SK-N-SH (cell line): ENCODE measurements at regions not wholly inside any gene's neighbourhood (a gene's known extent, or its start where the extent isn't known, plus 50 kb on each side); places are given as distances from the start of the nearest gene placed in this dataset.

Source experiments
- CTCF ChIA-PET: fragments of 300-600, 350-600 bp; formaldehyde crosslinking; extraction: SDS; loops from one replicate; lab custom pipeline; 2021; lab: Yijun Ruan, JAX
- POLR2A ChIA-PET: fragments of 350-600 bp; sonication (Branson Sonifier 250); formaldehyde crosslinking; extraction: SDS; loops from one replicate; lab custom pipeline; 2020; ENCODE audit warnings: antibody characterized with exemption, inconsistent platforms; lab: Yijun Ruan, JAX
- DNase-seq: peaks from one replicate; pipeline ENCODE4 v3.0.0; 2012
- H2AFZ ChIP-seq: fragments of 200-600 bp; sonication (generic); 2 replicates; pipeline ENCODE4 v1.8.1; 2016; ENCODE audit warnings: antibody characterized with exemption, mild to moderate bottlenecking, low read depth
- H3F3A ChIP-seq: fragments of 200-600 bp; sonication (generic); replicated peaks from 2 replicates; pipeline ENCODE3; 2016; ENCODE audit warnings: antibody characterized with exemption, mild to moderate bottlenecking; ENCODE audit not compliant: insufficient read depth
- H3K27ac ChIP-seq, 2 experiments: fragments of 200-500 bp in 1 of 2; fragments of 200-600 bp in 1 of 2; sonication (Bioruptor generic) in 1 of 2; sonication (generic), shearing (Covaris generic) in 1 of 2; 2 replicates each; pipeline versions ENCODE4 v1.5.1 to v1.6.1; 2014 to 2016; ENCODE audit warnings: low read depth in 2 of 2, inconsistent platforms in 1 of 2, low read length in 1 of 2, mild to moderate bottlenecking in 1 of 2, mixed read lengths in 1 of 2
- H3K27me3 ChIP-seq: fragments of 200-600 bp; sonication (generic), shearing (Covaris generic); 2 replicates; pipeline ENCODE4 v1.6.1; 2016; ENCODE audit warnings: mixed run types; ENCODE audit not compliant: insufficient read depth
- H3K36me3 ChIP-seq, 2 experiments: fragments of 200-500 bp in 1 of 2; fragments of 200-600 bp in 1 of 2; sonication (Bioruptor generic) in 1 of 2; sonication (generic) in 1 of 2; replicated peaks in 1 of 2; 2 replicates each; pipeline versions ENCODE3 to v1.5.1; 2014 to 2016; ENCODE audit warnings: low read length in 1 of 2, mild to moderate bottlenecking in 1 of 2; ENCODE audit not compliant: insufficient read depth in 2 of 2, control insufficient read depth in 1 of 2
- H3K4me1 ChIP-seq, 2 experiments: fragments of 200-500 bp in 1 of 2; fragments of 200-600 bp in 1 of 2; sonication (Bioruptor generic) in 1 of 2; sonication (generic), shearing (Covaris generic) in 1 of 2; 2 replicates each; pipeline versions ENCODE4 v1.5.1 to v1.6.1; 2014 to 2016; ENCODE audit warnings: low read depth in 1 of 2, low read length in 1 of 2, mixed run types in 1 of 2; ENCODE audit not compliant: insufficient read depth in 2 of 2, control insufficient read depth in 1 of 2
- H3K4me2 ChIP-seq: fragments of 200-600 bp; sonication (generic), shearing (Covaris generic); 2 replicates; pipeline ENCODE4 v1.6.1; 2017; ENCODE audit warnings: mixed run types
- H3K4me3 ChIP-seq, 2 experiments: fragments of 200-500 bp in 1 of 2; fragments of 200-600 bp in 1 of 2; sonication (Bioruptor generic) in 1 of 2; sonication (generic), shearing (Covaris generic) in 1 of 2; 2 replicates each; pipeline versions ENCODE4 v1.5.1 to v1.8.1; 2014 to 2016; ENCODE audit warnings: low read depth in 2 of 2, inconsistent platforms in 1 of 2, low read length in 1 of 2, mild to moderate bottlenecking in 1 of 2, mixed read lengths in 1 of 2, moderate library complexity in 1 of 2
- H3K79me2 ChIP-seq: fragments of 200-600 bp; sonication (generic); 2 replicates; pipeline ENCODE4 v1.8.1; 2017; ENCODE audit warnings: mild to moderate bottlenecking; ENCODE audit not compliant: insufficient read depth
- H3K9ac ChIP-seq: fragments of 200-600 bp; sonication (generic); 2 replicates; pipeline ENCODE4 v1.6.1; 2017; ENCODE audit warnings: mixed run types
- H3K9me2 ChIP-seq: fragments of 200-600 bp; sonication (generic); 2 replicates; pipeline ENCODE4 v1.6.1; 2017; ENCODE audit warnings: mixed run types
- H3K9me3 ChIP-seq: fragments of 200-600 bp; sonication (generic); 2 replicates; pipeline ENCODE4 v1.6.1; 2017; ENCODE audit warnings: mixed run types, mild to moderate bottlenecking, moderate library complexity
- H4K20me1 ChIP-seq: fragments of 200-600 bp; sonication (generic); 2 replicates; pipeline ENCODE4 v1.6.1; 2017; ENCODE audit warnings: mild to moderate bottlenecking, mixed run types; ENCODE audit not compliant: insufficient read depth
- ELF1 ChIP-seq: IDR thresholded peaks from 2 replicates; pipeline ENCODE4 v1.4.0; 2012
- EP300 ChIP-seq, 2 experiments: IDR thresholded peaks; 2 replicates each; pipeline versions ENCODE4 v1.4.0 to v1.6.1; 2012; ENCODE audit warnings: borderline replicate concordance in 1 of 2, low read depth in 1 of 2, low read length in 1 of 2
- FOXJ3 ChIP-seq: sonication (generic); formaldehyde crosslinking; IDR thresholded peaks from 2 replicates; pipeline ENCODE4 v1.5.1; 2020; ENCODE audit warnings: mild to moderate bottlenecking, missing genetic modification reagents
- MXI1 ChIP-seq: IDR thresholded peaks from 2 replicates; pipeline ENCODE4 v1.6.1; 2012; ENCODE audit warnings: mild to moderate bottlenecking, low read depth, low read length, improper control_type of control experiment
- NFIC ChIP-seq: IDR thresholded peaks from 2 replicates; pipeline ENCODE4 v1.4.0; 2012; ENCODE audit warnings: borderline replicate concordance
- NRF1 ChIP-seq: IDR thresholded peaks from 2 replicates; pipeline ENCODE4 v1.6.1; 2012; ENCODE audit warnings: low read depth, mild to moderate bottlenecking, low read length
- RAD21 ChIP-seq: IDR thresholded peaks from 2 replicates; pipeline ENCODE4 v1.6.1; 2012; ENCODE audit warnings: mild to moderate bottlenecking, low read length
- REST ChIP-seq: IDR thresholded peaks from 2 replicates; pipeline ENCODE4 v1.6.1; 2012; ENCODE audit warnings: mild to moderate bottlenecking, low read depth, low read length, moderate library complexity
- RXRA ChIP-seq: IDR thresholded peaks from 2 replicates; pipeline ENCODE4 v1.4.0; 2012; ENCODE audit warnings: low read depth, mild to moderate bottlenecking, borderline replicate concordance
- SMC3 ChIP-seq: IDR thresholded peaks from 2 replicates; pipeline ENCODE4 v1.6.1; 2012; ENCODE audit warnings: low read depth, low read length, improper control_type of control experiment
- TAF1 ChIP-seq: IDR thresholded peaks from 2 replicates; pipeline ENCODE4 v1.6.1; 2012; ENCODE audit warnings: low read depth, mild to moderate bottlenecking, low read length, moderate library complexity, borderline replicate concordance
- TCF12 ChIP-seq: IDR thresholded peaks from 2 replicates; pipeline ENCODE4 v1.4.0; 2012
- USF2 ChIP-seq: fragments of 150-350 bp; IDR thresholded peaks from 2 replicates; pipeline ENCODE4 v1.6.1; 2017; ENCODE audit warnings: antibody characterized with exemption, low read length, low read depth, borderline replicate concordance
- YY1 ChIP-seq: IDR thresholded peaks from 2 replicates; pipeline ENCODE4 v1.4.0; 2012; ENCODE audit warnings: low read depth, mild to moderate bottlenecking
- ZBTB33 ChIP-seq: IDR thresholded peaks from 2 replicates; pipeline ENCODE4 v1.4.0; 2012; ENCODE audit warnings: low read depth, borderline replicate concordance
- WGBS: methylation state at CpG from one replicate; pipeline ENCODE4 v1.1.6; 2017; ENCODE audit warnings: low lambda C conversion rate; 5-methylcytosine and 5-hydroxymethylcytosine counted together
- TF ChIP-seq, protein P1 (sequence below): IDR thresholded peaks from 2 replicates; pipeline ENCODE4 v1.4.0; 2012; ENCODE audit warnings: low read depth
- TF ChIP-seq, protein P2 (sequence below): IDR thresholded peaks from 2 replicates; pipeline ENCODE4 v1.4.0; 2012; ENCODE audit warnings: low read depth, borderline replicate concordance
- TF ChIP-seq, protein P3 (sequence below): IDR thresholded peaks from 2 replicates; pipeline ENCODE4; 2012

DNA sequence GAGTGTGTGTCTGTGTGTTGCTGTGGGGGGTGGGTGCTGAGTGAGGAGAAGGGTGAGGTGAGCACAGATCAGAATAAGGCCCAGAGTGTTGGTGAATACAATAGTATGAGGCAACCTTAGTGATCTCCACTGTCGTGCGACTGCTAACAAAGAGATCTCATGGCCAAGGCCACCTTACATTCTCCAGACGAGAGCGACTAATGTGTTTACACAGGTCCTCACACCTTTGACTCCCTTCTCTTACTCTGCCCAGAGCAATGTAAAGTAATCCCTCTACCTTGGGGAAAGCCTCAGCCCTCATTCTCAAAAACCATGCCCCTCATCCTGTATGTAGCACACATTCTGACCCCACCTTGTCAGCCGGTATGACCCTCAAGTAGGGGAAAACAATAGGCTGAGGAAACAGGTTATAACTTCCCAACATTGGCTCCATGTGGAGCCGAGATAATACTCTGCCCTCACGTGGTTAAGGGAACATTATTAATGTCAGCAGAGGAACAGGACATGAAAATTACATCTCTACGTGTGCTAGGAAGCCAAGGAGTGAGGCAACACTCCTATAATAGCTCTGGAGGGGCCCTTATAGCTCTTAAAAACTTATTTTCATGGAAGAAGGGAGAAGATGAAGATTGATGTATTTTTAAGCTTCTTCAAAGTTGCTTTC lies 323.0 kb upstream of the NT5C1B start:
- Histone ChIP-seq H3K9me2 (no peaks in the 10 kb centered on the region), H3K36me3 (no peaks in the 10 kb centered on the region), H3K27me3 (no peaks in the 10 kb centered on the region), H3K9ac (no peak overlapping the region), H3K4me2 (no peak overlapping the region), H2AFZ (no peak overlapping the region), H3K4me1 (no peaks in the 10 kb centered on the region), H3K4me3 (no peak overlapping the region), H3K27ac (no peak overlapping the region), H3K79me2 (no peaks in the 10 kb centered on the region), H3K9me3 (no peaks in the 10 kb centered on the region), H4K20me1 (no peaks in the 10 kb centered on the region), H3F3A (peaks cover 3% of the 10 kb centered on the region)
- ChIA-PET CTCF (no interaction called here), POLR2A (no interaction called here)
- no peak for DNase-seq
- 80% methylated on average over 8 of the region's 8 CpGs for WGBS
- TF ChIP-seq RXRA = no peak
- no peak for TF ChIP-seq ZBTB33
- TF ChIP-seq REST = no peak
- no peak for TF ChIP-seq FOXJ3
- no peak for TF ChIP-seq NRF1
- no peak for TF ChIP-seq SMC3
- TF ChIP-seq TAF1 = no peak
- TF ChIP-seq TCF12 = no peak
- TF ChIP-seq, protein P1, sequence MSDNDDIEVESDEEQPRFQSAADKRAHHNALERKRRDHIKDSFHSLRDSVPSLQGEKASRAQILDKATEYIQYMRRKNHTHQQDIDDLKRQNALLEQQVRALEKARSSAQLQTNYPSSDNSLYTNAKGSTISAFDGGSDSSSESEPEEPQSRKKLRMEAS = no peak
- TF ChIP-seq MXI1 = no peak
- no peak for TF ChIP-seq ELF1
- no peak for TF ChIP-seq RAD21
- TF ChIP-seq USF2 = no peak
- TF ChIP-seq, protein P2, sequence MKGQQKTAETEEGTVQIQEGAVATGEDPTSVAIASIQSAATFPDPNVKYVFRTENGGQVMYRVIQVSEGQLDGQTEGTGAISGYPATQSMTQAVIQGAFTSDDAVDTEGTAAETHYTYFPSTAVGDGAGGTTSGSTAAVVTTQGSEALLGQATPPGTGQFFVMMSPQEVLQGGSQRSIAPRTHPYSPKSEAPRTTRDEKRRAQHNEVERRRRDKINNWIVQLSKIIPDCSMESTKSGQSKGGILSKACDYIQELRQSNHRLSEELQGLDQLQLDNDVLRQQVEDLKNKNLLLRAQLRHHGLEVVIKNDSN = no peak
- no peak for TF ChIP-seq EP300 (IDR thresholded peaks at IDR 0.05; ENCODE audit: borderline replicate concordance in 1 of 2, low read depth in 1 of 2, low read length in 1 of 2)
- TF ChIP-seq YY1 = no peak
- TF ChIP-seq, protein P3, sequence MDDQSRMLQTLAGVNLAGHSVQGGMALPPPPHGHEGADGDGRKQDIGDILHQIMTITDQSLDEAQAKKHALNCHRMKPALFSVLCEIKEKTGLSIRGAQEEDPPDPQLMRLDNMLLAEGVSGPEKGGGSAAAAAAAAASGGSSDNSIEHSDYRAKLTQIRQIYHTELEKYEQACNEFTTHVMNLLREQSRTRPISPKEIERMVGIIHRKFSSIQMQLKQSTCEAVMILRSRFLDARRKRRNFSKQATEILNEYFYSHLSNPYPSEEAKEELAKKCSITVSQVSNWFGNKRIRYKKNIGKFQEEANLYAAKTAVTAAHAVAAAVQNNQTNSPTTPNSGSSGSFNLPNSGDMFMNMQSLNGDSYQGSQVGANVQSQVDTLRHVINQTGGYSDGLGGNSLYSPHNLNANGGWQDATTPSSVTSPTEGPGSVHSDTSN = no peak
- TF ChIP-seq NFIC = no peak
